NCI-H69 (cell line): ENCODE measurements at regions not wholly inside any gene's neighbourhood (a gene's known extent, or its start where the extent isn't known, plus 50 kb on each side); places are given as distances from the start of the nearest gene placed in this dataset.
"Not testable (repeated sequence)": the region's sequence is repeated elsewhere in the genome, so short reads cannot be mapped to it uniquely, and the experiment has no call there.

ENCODE experiments used
- DNase-seq: peaks from one replicate; lab custom pipeline; 2025; lab: John Stamatoyannopoulos, UW

GRCh38 chr17:27944546-27945332 is 51.6 kb upstream of the LYRM9 start:
- peak; percentile 55 for DNase-seq

- peak; percentile 23 for DNase-seq
Measured at GRCh38 chr17:27945333-27945616, 52.1 kb upstream of the LYRM9 start.

- no peak for DNase-seq
Measured at GRCh38 chr17:27945953-27946352, 52.8 kb upstream of the LYRM9 start.

GRCh38 chr17:27946513-27946912 is 53.3 kb upstream of the LYRM9 start:
- DNase-seq, result no peak

GRCh38 chr17:27947005-27947406 is 53.8 kb upstream of the LYRM9 start:
- DNase-seq, result no peak

GRCh38 chr17:27949304-27949703 is 56.1 kb upstream of the LYRM9 start:
- no peak for DNase-seq

GRCh38 chr17:27950225-27950624 is 57.1 kb upstream of the LYRM9 start:
- not testable (repeated sequence) for DNase-seq

- DNase-seq, result no peak
Measured at GRCh38 chr17:27950995-27951394, 57.8 kb upstream of the LYRM9 start.

- DNase-seq, result no peak
Measured at GRCh38 chr17:27951872-27952271, 58.7 kb upstream of the LYRM9 start.

GRCh38 chr17:27952366-27952765 is 59.2 kb upstream of the LYRM9 start:
- DNase-seq, result no peak

- no peak for DNase-seq
Measured at GRCh38 chr17:27954548-27955495, 61.7 kb upstream of the LYRM9 start.

GRCh38 chr17:27956601-27957445 is 63.7 kb upstream of the LYRM9 start:
- peak; percentile 61 for DNase-seq

- not testable (repeated sequence) for DNase-seq
Measured at GRCh38 chr17:27957446-27957793, 64.3 kb upstream of the LYRM9 start.

GRCh38 chr17:27958708-27959381 is 65.7 kb upstream of the LYRM9 start:
- DNase-seq, result peak; percentile 35

GRCh38 chr17:27959382-27959709 is 66.2 kb upstream of the LYRM9 start:
- DNase-seq, result peak; percentile 23

GRCh38 chr17:27960183-27960849 is 67.2 kb upstream of the LYRM9 start:
- no peak for DNase-seq

GRCh38 chr17:27962581-27962980 is 69.4 kb upstream of the LYRM9 start:
- DNase-seq, result not testable (repeated sequence)

- no peak for DNase-seq
Measured at GRCh38 chr17:27965224-27965623, 72.1 kb upstream of the LYRM9 start.

GRCh38 chr17:27968206-27968732 is 74.2 kb upstream of the NLK start:
- DNase-seq, result peak; percentile 42

GRCh38 chr17:27970587-27970986 is 71.9 kb upstream of the NLK start:
- DNase-seq, result no peak
